NCI-H2196 (cell line): ENCODE measurements at regions not wholly inside any gene's neighbourhood (a gene's known extent, or its start where the extent isn't known, plus 50 kb on each side); places are given as distances from the start of the nearest gene placed in this dataset.

Experiments
- DNase-seq: peaks from one replicate; lab custom pipeline; 2025; ENCODE audit not compliant: unreplicated experiment; lab: John Stamatoyannopoulos, UW

- DNase-seq: no peak
Observed at GRCh38 chr18:29060349-29060748, 883.4 kb upstream of the CDH2 start.

GRCh38 chr18:29057703-29058102, 880.8 kb upstream of the CDH2 start:
- DNase-seq: no peak

DNA sequence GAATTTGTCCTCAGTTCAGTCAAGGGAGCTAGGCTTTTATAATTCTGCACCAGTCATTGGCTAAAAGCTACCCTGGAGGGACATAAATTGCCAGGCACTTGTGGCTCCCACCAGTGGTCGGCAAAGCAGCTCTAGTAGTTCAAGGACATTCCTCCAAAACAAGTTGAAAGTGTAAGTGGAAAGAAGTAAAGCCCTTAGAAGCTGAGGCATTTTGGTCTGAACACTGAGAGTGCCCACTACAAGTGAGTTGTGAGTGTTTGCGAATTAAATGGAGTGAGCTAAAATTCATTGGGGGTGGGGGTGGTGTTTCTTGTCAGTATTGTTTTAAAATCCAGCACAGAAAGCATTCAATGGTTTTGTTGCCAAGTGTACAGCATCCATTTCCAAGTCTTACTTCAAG, 879.9 kb upstream of the CDH2 start:
- DNase-seq: no peak

DNA sequence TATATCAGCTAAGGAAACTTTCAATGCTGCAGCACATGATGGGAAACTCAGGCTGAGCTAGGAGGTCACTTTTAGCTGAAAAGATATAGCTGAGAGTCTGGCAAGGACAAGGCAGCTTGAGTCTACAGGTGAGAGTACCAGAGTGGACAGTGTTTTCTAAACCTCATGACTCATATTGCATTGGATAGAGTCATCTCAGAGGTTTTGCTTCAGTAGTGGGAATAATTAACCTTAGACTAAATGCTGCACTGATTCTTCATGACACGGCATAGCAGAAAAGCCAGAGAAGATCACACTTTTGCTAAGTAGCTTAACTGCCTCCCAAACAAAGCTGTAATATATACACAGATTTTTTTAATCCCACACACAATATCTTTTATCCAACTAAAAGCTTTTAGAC, 865.0 kb upstream of the CDH2 start:
- DNase-seq: no peak

DNA sequence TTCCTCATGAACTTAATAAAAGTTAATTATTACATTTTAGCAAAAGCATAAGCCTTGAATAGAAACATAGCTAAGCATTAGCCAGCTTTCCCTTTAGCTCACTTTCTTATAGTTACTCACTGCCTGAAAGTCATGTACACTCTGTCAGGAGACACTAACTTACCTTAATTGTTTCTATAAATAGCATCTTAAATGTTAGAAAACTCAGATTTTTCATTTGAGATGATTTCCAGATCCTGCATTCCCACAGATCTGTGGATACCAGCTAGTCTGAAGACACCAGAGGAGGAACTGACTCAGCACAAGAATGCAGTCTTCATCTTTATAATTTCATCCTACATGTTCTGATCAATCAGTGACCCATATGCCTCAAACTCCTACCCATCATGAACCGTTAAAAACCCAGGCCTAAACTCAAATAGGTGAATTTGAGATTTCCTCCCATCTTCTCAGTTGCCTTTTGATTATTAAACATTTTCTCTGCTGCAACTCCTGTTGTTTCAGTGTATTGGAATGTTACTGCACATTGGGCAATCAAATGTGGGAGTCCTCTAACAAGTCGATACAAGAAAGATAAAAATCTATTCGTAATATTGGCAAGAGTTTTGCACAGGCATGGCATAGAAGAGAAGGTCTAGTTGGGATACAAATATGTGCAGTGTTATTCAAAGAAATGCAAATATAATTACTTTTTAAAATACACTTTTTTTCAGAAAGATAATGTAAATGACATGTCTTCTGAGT, 857.4 kb upstream of the CDH2 start:
- DNase-seq: no peak

DNA sequence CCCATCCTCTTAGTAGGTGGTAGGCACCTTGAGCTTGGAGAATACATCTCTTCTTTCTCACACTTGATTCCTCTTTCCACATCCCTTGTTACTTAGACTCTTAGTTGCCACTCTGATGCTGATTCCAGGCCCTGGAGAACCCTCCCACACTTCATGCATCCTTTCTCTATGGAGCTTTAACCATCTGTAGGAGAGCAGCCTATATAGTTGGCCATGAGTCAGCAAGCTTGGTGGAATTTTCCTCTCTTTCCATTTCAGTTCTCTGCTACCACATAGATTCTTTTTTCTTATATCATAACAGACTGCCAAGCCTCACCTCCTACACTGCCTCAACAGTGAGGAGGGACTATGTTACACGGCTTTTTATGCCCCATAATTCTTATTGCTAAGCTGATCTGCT, 851.6 kb upstream of the CDH2 start:
- DNase-seq: no peak

GRCh38 chr18:29018976-29019375, 842.0 kb upstream of the CDH2 start:
- DNase-seq: no peak

- DNase-seq: no peak
Observed at GRCh38 chr18:29012883-29013465, 836.0 kb upstream of the CDH2 start.

DNA sequence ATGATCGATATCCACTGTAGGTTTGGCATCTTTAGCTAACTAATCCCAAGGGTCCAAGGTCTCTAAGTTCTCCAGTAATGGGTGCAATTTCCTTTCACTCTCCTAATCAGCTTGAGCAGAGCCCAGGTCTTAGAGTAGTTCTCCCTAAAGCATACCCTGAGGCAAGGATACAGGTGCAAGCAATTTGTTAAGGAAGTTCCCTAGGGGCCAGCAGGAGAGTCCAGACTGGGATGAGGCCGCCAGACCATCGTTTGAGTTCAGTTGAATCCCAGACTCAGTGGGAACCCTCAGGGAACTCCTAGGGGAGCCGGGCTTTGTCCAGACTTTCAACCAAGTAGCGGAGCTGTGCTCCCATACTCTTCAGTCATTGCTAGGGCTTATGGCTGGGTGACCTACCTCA, 835.4 kb upstream of the CDH2 start:
- no peak for DNase-seq

DNA sequence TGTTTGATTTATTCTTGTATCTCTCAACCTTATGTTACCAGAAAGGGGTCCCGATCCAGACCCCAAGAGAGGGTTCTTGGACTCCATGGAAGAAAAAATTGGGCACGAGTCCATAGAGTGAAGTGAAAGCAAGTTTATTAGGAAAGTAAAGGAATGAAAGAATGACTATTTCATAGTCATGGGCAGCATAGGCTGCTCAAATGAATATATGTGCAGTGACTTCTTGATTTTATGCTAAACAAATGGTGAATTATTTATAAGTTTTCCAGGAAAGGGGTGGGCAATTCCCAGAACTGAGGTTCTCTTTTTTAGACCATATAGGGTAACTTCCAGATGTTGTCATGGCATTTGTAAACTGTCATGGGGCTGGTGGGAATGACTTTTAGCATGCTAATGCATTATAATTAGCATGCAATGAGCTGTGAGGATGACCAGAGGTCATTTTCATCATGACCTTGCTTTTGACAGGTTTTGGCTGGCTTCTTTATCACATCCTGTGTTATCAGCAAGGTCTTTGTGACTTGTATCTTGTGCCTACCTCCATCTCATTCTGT, 832.4 kb upstream of the CDH2 start:
- no peak for DNase-seq

DNA sequence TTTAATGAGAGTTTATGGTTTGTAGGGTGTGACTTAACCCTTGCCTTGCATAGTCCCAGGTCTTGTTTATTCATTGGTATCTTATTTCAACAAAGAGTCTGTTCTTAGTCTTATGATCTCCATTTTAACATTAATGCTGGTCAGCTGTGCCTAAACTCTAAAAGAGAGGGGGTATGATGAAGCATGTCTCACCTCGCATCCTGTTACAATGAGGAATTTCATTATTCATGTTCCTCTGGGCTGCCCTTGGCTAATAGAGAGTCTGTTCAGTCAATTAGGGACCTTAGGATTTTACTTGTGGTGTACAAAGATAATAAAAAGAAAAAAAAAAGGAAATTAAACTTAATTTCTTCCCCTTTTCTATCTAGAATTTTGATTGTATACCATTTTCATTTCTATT, 831.9 kb upstream of the CDH2 start:
- DNase-seq: no peak

DNA sequence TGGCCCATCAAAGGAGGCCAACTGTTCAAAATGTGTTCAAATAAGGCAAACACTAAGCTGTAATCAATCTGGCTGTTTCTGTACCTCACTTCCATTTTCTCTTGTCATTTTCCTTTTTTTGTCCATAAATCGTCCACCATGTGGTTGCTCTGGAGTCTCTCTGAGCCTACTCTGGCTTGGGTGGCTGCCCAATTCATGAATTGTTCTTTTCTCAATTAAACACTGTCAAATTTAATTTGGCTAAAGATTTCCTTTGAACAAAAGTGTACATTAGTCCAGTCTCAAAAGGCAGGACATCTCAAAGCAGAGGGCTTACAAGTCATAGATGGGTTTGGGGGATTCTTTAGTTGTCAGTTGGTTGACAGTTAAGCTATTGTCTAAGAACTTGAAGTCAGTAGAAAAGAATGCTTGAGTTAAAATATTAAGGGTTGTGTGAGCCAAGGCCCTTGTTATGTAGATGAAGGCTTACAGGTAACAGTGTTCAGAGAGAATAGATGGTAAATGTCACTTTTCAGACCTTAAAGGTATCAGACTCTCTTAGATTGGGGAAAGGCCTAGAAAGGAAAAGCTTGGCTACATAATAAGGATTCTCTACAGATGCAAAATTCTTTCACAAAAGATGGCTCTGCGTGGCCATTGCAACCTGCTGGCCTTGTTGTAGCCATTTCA, 831.2 kb upstream of the CDH2 start:
- DNase-seq: no peak

- DNase-seq: no peak
Observed at GRCh38 chr18:29004921-29005320, 828.0 kb upstream of the CDH2 start.

DNA sequence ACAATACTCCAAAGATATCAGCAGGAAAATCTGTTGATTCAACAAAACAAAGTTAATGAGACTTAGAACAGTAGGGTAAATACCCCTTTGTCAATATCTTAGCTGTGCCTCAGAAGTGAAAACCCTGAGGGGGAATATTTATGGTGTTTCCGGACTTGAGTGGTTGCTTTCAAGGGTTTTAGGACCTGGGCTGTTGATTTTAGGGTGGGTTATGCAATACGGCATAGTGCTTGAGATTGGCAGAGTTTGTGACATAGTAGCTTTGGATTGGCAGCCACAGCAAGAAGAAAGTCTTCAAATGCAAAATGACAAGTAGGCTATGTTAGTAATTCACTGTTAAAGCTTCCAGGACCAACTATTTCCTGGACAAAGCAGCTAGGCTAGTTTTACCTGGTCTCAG, 826.3 kb upstream of the CDH2 start:
- DNase-seq: no peak

GRCh38 chr18:29002747-29003146, 825.8 kb upstream of the CDH2 start:
- no peak for DNase-seq

- DNase-seq: no peak
Observed at GRCh38 chr18:28999726-29000125, 822.8 kb upstream of the CDH2 start.

- DNase-seq: no peak
Observed at GRCh38 chr18:28995319-28995718, 818.4 kb upstream of the CDH2 start.

DNA sequence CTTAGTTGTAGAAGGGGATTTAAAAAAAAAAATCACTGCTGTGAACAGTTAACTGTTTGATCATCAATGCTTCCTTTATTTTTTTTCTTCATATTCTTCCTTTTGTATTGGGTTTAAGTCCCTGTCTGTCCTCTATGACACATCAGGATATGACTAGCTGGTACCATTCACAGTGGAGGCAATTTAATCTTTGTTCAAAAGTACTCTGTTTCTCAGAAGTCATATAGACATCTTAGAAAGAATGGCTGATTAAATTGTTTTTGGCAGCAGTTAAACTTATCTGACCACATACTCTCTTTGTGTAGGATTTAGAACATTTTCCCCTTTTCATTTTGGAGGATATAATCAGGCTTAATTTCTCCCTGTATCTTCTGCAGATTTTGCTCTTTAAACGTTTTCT, 807.8 kb upstream of the CDH2 start:
- DNase-seq: no peak

- DNase-seq: no peak
Observed at GRCh38 chr18:28974504-28974903, 797.6 kb upstream of the CDH2 start.

DNA sequence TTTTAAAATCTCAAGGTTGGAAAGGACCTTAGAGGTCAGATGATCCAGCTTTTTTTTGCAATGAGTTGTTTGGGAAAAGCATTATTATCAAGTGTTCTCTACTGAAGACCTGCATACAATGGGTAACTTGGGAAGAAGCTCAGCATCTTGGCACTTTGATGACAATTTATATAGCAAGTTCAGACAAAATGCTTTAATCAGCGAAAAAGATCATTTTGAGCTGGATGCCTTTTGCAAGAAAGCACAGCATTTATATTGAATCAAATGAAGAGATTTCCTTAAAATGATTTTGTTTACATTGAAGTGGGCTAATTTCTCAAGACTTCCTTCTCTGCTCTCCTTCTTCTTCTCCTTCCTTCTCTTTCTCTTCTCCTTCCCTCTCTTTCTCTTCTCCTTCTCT, 796.4 kb upstream of the CDH2 start:
- no peak for DNase-seq

DNA sequence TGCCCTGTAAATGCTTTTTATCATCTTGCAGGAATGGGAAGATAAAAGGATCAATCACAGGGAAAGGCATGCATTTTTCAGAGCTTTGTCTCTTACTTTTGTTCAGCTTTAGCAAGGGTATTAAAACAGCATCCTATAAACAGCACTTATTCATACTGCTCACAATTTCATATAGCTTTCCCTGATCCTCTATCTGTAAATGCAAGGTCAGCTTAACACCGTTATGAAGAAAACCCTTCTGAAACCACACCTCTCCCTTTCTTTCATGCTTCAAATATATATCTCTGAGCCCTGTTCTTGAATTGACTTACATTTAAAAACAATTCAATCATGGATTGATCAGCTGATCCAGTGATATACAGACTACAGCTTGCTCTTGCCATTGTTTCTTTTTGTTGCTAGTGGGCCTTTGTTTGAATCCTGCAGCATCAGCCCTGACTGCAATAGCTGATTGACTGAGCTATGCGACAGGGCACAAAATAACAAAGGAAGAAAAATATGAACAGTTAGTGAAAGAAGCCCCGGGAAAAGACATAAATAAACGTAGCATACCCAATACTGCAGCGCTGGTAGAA, 795.5 kb upstream of the CDH2 start:
- no peak for DNase-seq

- DNase-seq: no peak
Observed at GRCh38 chr18:28963481-28963880, 786.6 kb upstream of the CDH2 start.
